H9 (cell line): ENCODE measurements at regions not wholly inside any gene's neighbourhood (a gene's known extent, or its start where the extent isn't known, plus 50 kb on each side); places are given as distances from the start of the nearest gene placed in this dataset.
"Not testable (repeated sequence)": the region's sequence is repeated elsewhere in the genome, so short reads cannot be mapped to it uniquely, and the experiment has no call there.

Experiments
- DNase-seq: peaks from one replicate; pipeline ENCODE4 v3.0.0-alpha.2; 2017
- H2AFZ ChIP-seq: one replicate; pipeline ENCODE4 v1.6.1; 2013; ENCODE audit warnings: mild to moderate bottlenecking, low read length, control low read depth, moderate library complexity
- H2AK5ac ChIP-seq: 2 replicates; pipeline ENCODE4 v1.6.1; 2013; ENCODE audit warnings: low read length, control low read depth, mixed read lengths; ENCODE audit not compliant: insufficient read length
- H2BK120ac ChIP-seq: one replicate; pipeline ENCODE4 v1.6.1; 2013; ENCODE audit warnings: low read depth, mild to moderate bottlenecking, low read length, control low read depth, inconsistent platforms; ENCODE audit not compliant: poor library complexity, severe bottlenecking
- H2BK12ac ChIP-seq: 2 replicates; pipeline ENCODE4 v1.6.1; 2013; ENCODE audit warnings: low read length, control low read depth, mixed read lengths, low read depth; ENCODE audit not compliant: insufficient read length
- H2BK15ac ChIP-seq: 2 replicates; pipeline ENCODE4 v1.6.1; 2013; ENCODE audit warnings: low read depth, low read length, control low read depth
- H2BK20ac ChIP-seq: one replicate; pipeline ENCODE4 v1.6.1; 2013; ENCODE audit warnings: low read depth, mild to moderate bottlenecking, low read length, control low read depth, inconsistent platforms; ENCODE audit not compliant: poor library complexity, severe bottlenecking
- H2BK5ac ChIP-seq: 2 replicates; pipeline ENCODE4 v1.6.1; 2013; ENCODE audit warnings: low read length, control low read depth, mixed read lengths; ENCODE audit not compliant: insufficient read length
- H3K14ac ChIP-seq: 2 replicates; pipeline ENCODE4 v1.6.1; 2013; ENCODE audit warnings: low read length, control low read depth; ENCODE audit not compliant: insufficient read depth
- H3K18ac ChIP-seq: 2 replicates; pipeline ENCODE4 v1.6.1; 2013; ENCODE audit warnings: low read depth, mild to moderate bottlenecking, mixed read lengths, low read length, control low read depth; ENCODE audit not compliant: insufficient read length
- H3K23ac ChIP-seq: 2 replicates; pipeline ENCODE4 v1.6.1; 2013; ENCODE audit warnings: low read length, control low read depth, mixed read lengths, low read depth; ENCODE audit not compliant: insufficient read length
- H3K23me2 ChIP-seq: 2 replicates; pipeline ENCODE4 v1.6.1; 2013; ENCODE audit warnings: low read depth, mild to moderate bottlenecking, mixed read lengths, low read length, control low read depth; ENCODE audit not compliant: insufficient read length, poor library complexity, severe bottlenecking
- H3K27ac ChIP-seq: 2 replicates; pipeline ENCODE4 v1.5.1; 2013; ENCODE audit warnings: low read length, control low read depth, mixed read lengths, low read depth; ENCODE audit not compliant: insufficient read length
- H3K27me3 ChIP-seq: 2 replicates; pipeline ENCODE4 v1.6.1; 2013; ENCODE audit warnings: low read length, control low read depth, inconsistent platforms; ENCODE audit not compliant: insufficient read depth
- H3K4ac ChIP-seq: 2 replicates; pipeline ENCODE4 v1.6.1; 2013; ENCODE audit warnings: low read depth, mild to moderate bottlenecking, control low read depth, inconsistent platforms, low read length, moderate library complexity
- H3K4me1 ChIP-seq: 2 replicates; pipeline ENCODE4 v1.6.1; 2013; ENCODE audit warnings: low read length, control low read depth, inconsistent platforms; ENCODE audit not compliant: insufficient read depth
- H3K4me2 ChIP-seq: 2 replicates; pipeline ENCODE4 v1.6.1; 2013; ENCODE audit warnings: low read length, control low read depth, mixed read lengths; ENCODE audit not compliant: insufficient read length, insufficient read depth
- H3K56ac ChIP-seq: 2 replicates; pipeline ENCODE4 v1.6.1; 2013; ENCODE audit warnings: low read depth, mild to moderate bottlenecking, mixed read lengths, low read length, control low read depth; ENCODE audit not compliant: insufficient read length
- H3K79me1 ChIP-seq: 2 replicates; pipeline ENCODE4 v1.6.1; 2013; ENCODE audit warnings: low read depth, mild to moderate bottlenecking, moderate library complexity, low read length, control low read depth, inconsistent platforms; ENCODE audit not compliant: insufficient read depth, poor library complexity, severe bottlenecking
- H3K79me2 ChIP-seq: 2 replicates; pipeline ENCODE4 v1.6.1; 2013; ENCODE audit warnings: low read length, control low read depth, inconsistent platforms; ENCODE audit not compliant: insufficient read depth
- H3K9ac ChIP-seq: 2 replicates; pipeline ENCODE4 v1.6.1; 2013; ENCODE audit warnings: low read length, control low read depth, mixed read lengths; ENCODE audit not compliant: insufficient read length; ENCODE audit errors: extremely low read depth
- H3K9me3 ChIP-seq: one replicate; pipeline ENCODE4 v1.6.1; 2013; ENCODE audit warnings: low read depth, low read length, inconsistent platforms; ENCODE audit not compliant: control insufficient read depth
- H3T11ph ChIP-seq: one replicate; pipeline ENCODE4 v1.6.1; 2013; ENCODE audit warnings: mild to moderate bottlenecking, low read length, control low read depth, inconsistent platforms
- H4K20me1 ChIP-seq: one replicate; pipeline ENCODE4 v1.6.1; 2013; ENCODE audit not compliant: control insufficient read depth, insufficient read length, insufficient read depth
- H4K5ac ChIP-seq: 2 replicates; pipeline ENCODE4 v1.6.1; 2013; ENCODE audit warnings: low read depth, mild to moderate bottlenecking, mixed read lengths, low read length, control low read depth; ENCODE audit not compliant: insufficient read length
- H4K8ac ChIP-seq: replicated peaks from 2 replicates; pipeline ENCODE4 v1.6.1; 2013; ENCODE audit warnings: low read length, control low read depth, mixed read lengths, low read depth; ENCODE audit not compliant: insufficient read length
- H4K91ac ChIP-seq: 2 replicates; pipeline ENCODE4 v1.6.1; 2013; ENCODE audit warnings: low read depth, mild to moderate bottlenecking, moderate library complexity, mixed read lengths, low read length, control low read depth; ENCODE audit not compliant: insufficient read length
- H3K27ac Mint-ChIP-seq, 3 experiments: 2 replicates in 2 of 3; 3 replicates in 1 of 3; pipeline ENCODE4 v1.8.0; 2020 to 2021; ENCODE audit warnings: mixed read lengths in 3 of 3, mild to moderate bottlenecking in 1 of 3, moderate library complexity in 1 of 3
- H3K27me3 Mint-ChIP-seq: 2 replicates; pipeline ENCODE4 v1.8.0; 2021; ENCODE audit warnings: low read depth, mild to moderate bottlenecking, moderate library complexity, mixed read lengths
- H3K36me3 Mint-ChIP-seq, 3 experiments: 2 replicates in 2 of 3; 3 replicates in 1 of 3; pipeline ENCODE4 v1.8.0; 2020 to 2021; ENCODE audit warnings: low read depth in 3 of 3, mixed read lengths in 3 of 3; ENCODE audit not compliant: insufficient read depth in 1 of 3
- H3K4me1 Mint-ChIP-seq, 2 experiments: 2 replicates each; pipeline ENCODE4 v1.8.0; 2020; ENCODE audit warnings: mixed read lengths in 2 of 2
- H3K4me3 Mint-ChIP-seq, 2 experiments: 2 replicates in 1 of 2; 3 replicates in 1 of 2; pipeline ENCODE4 v1.8.0; 2020 to 2021; ENCODE audit warnings: mild to moderate bottlenecking in 2 of 2, mixed read lengths in 2 of 2, moderate library complexity in 1 of 2
- H3K9me3 Mint-ChIP-seq, 2 experiments: 2 replicates in 1 of 2; 3 replicates in 1 of 2; pipeline ENCODE4 v1.8.0; 2020; ENCODE audit warnings: mild to moderate bottlenecking in 2 of 2, mixed read lengths in 2 of 2, moderate library complexity in 1 of 2
- CTCF ChIP-seq: fragments of 200-600 bp; sonication (generic); conservative IDR thresholded peaks from 3 replicates; pipeline ENCODE4 v1.8.0; 2021; ENCODE audit warnings: antibody characterized with exemption, mild to moderate bottlenecking
- WGBS: extraction: QIAGEN DNeasy Blood & Tissue Kit; methylation state at CpG from one replicate; pipeline ENCODE4 v1.1.7; 2013; ENCODE audit warnings: missing lambda C conversion rate, low lambda C conversion rate, mixed read lengths; ENCODE audit not compliant: insufficient read length; ENCODE audit errors: extremely low coverage; 5-methylcytosine and 5-hydroxymethylcytosine counted together

- no peak overlapping the region for H2BK5ac ChIP-seq
- TF ChIP-seq CTCF, result no peak
- no CpG with 5 or more reads among the region's 2 CpGs for WGBS
These were observed 54.9 kb upstream of the LYSMD4 start for GRCh38 chr15:99788156-99788555.

GRCh38 chr15:99784800-99785199 is 51.6 kb upstream of the LYSMD4 start:
- H3K27me3 Mint-ChIP-seq, H3K4ac ChIP-seq, H4K8ac ChIP-seq, H3K14ac ChIP-seq, H3K4me2 ChIP-seq, H3K23me2 ChIP-seq, H3K9me3 ChIP-seq, H3K27ac Mint-ChIP-seq, H2BK12ac ChIP-seq, H3K18ac ChIP-seq, H3K4me1 ChIP-seq, H4K5ac ChIP-seq, H2BK15ac ChIP-seq, H3K56ac ChIP-seq, DNase-seq, H3K27ac ChIP-seq, H3K4me1 Mint-ChIP-seq, H3K27me3 ChIP-seq, H3K9ac ChIP-seq, H2AK5ac ChIP-seq, H3K36me3 Mint-ChIP-seq, H2BK5ac ChIP-seq, H3K79me1 ChIP-seq, H2AFZ ChIP-seq, H3K79me2 ChIP-seq, H4K20me1 ChIP-seq, H4K91ac ChIP-seq, H2BK20ac ChIP-seq, H2BK120ac ChIP-seq, H3K23ac ChIP-seq, H3K9me3 Mint-ChIP-seq, H3T11ph ChIP-seq, H3K4me3 Mint-ChIP-seq: not testable (repeated sequence)
- WGBS, result no CpG with 5 or more reads among the region's 1 CpG

More at GRCh38 chr15:99788156-99788555, 54.9 kb upstream of the LYSMD4 start:
- Histone ChIP-seq H4K20me1 (no peaks in the 10 kb centered on the region), H3K18ac (no peak overlapping the region), H3K4me2 (no peak overlapping the region), H3K9ac (no peak overlapping the region), H2BK15ac (no peak overlapping the region), H3K23me2 (no peaks in the 10 kb centered on the region), H3T11ph (no peak overlapping the region), H4K8ac (no peak overlapping the region), H3K79me2 (no peaks in the 10 kb centered on the region), H4K5ac (no peak overlapping the region), H2AFZ (no peak overlapping the region), H3K79me1 (no peaks in the 10 kb centered on the region), H2AK5ac (no peak overlapping the region), H3K4me1 (no peaks in the 10 kb centered on the region), H2BK20ac (no peak overlapping the region), H3K56ac (no peak overlapping the region), H3K27me3 (no peaks in the 10 kb centered on the region), H2BK120ac (no peak overlapping the region), H3K4ac (no peak overlapping the region), H3K9me3 (no peaks in the 10 kb centered on the region), H3K14ac (no peak overlapping the region), H3K23ac (no peak overlapping the region), H4K91ac (no peak overlapping the region), H2BK12ac (no peak overlapping the region), H3K27ac (no peak overlapping the region)
- Mint-ChIP-seq H3K4me3 (no peak overlapping the region), H3K36me3 (no peaks in the 10 kb centered on the region), H3K27ac (no peak overlapping the region), H3K9me3 (no peaks in the 10 kb centered on the region; a peak in 2 of 5 replicates), H3K4me1 (0 out of 4 replicates have a peak, but pooled peaks cover 0 to 2% of the 10 kb centered on the region in 2 experiments), H3K27me3 (peaks cover 6% of the 10 kb centered on the region)
- DNase-seq, result no peak
